Endothelial cell of umbilical vein (primary cell): ENCODE measurements at regions not wholly inside any gene's neighbourhood (a gene's known extent, or its start where the extent isn't known, plus 50 kb on each side); places are given as distances from the start of the nearest gene placed in this dataset.

Experiments
- BruUV-seq: library from RNA; stranded (reverse); fragments of 400-500 nt; replicated peaks from 2 replicates; lab custom pipeline; 2021; lab: Mats Ljungman, UMichigan
- CTCF ChIA-PET: fragments of 300-600, 350-600 bp; sonication (Branson Sonifier 250); formaldehyde crosslinking; loops from one replicate; lab custom pipeline; 2021; ENCODE audit warnings: antibody characterized with exemption, inconsistent platforms; lab: Charles Lee
- POLR2A ChIA-PET: fragments of 300-600, 350-600 bp; sonication (Branson Sonifier 250); formaldehyde crosslinking; loops from one replicate; lab custom pipeline; 2021; ENCODE audit warnings: antibody characterized with exemption, inconsistent platforms; lab: Charles Lee
- DNase-seq: peaks from one replicate; pipeline ENCODE4 v3.0.0-alpha.2; 2011; ENCODE audit warnings: low read depth, low spot score
- FAIRE-seq: peaks from 2 replicates; lab custom pipeline; 2011; peaks lifted over from hg19 to GRCh38; lab: Jason Lieb, UNC
- H2AFZ ChIP-seq: 2 replicates; pipeline ENCODE4 v1.6.0; 2012; ENCODE audit warnings: low read depth, low read length, control low read depth, inconsistent platforms
- H3K27ac ChIP-seq: 2 replicates; pipeline ENCODE4 v1.5.1; 2011; ENCODE audit warnings: low read depth, mild to moderate bottlenecking, control low read depth, low read length, moderate library complexity; ENCODE audit not compliant: insufficient read depth
- H3K27me3 ChIP-seq, 2 experiments: 2 replicates each; pipeline versions ENCODE4 v1.6.0 to v1.6.1; 2011; ENCODE audit warnings: low read length in 2 of 2, mixed read lengths in 1 of 2; ENCODE audit not compliant: control insufficient read depth in 2 of 2, insufficient read depth in 2 of 2
- H3K36me3 ChIP-seq, 2 experiments: 2 replicates in 1 of 2; 3 replicates in 1 of 2; pipeline ENCODE4 v1.5.1; 2011; ENCODE audit warnings: low read length in 2 of 2, mild to moderate bottlenecking in 1 of 2, moderate library complexity in 1 of 2; ENCODE audit not compliant: control insufficient read depth in 2 of 2, insufficient read depth in 2 of 2; ENCODE audit errors: extremely low read depth in 1 of 2
- H3K4me1 ChIP-seq: 3 replicates; pipeline ENCODE4 v1.5.1; 2011; ENCODE audit warnings: mild to moderate bottlenecking, low read length; ENCODE audit not compliant: control insufficient read depth, insufficient read depth; ENCODE audit errors: extremely low read depth
- H3K4me2 ChIP-seq: 2 replicates; pipeline ENCODE4 v1.6.1; 2011; ENCODE audit warnings: low read length, control low read depth, mixed read lengths; ENCODE audit not compliant: insufficient read depth
- H3K4me3 ChIP-seq, 3 experiments: fragments of 200-600 bp in 1 of 3; sonication (generic), shearing (Covaris generic) in 1 of 3; replicated peaks in 1 of 3; 2 replicates each; pipeline ENCODE4 v1.5.1; 2011 to 2016; ENCODE audit warnings: control low read depth in 3 of 3, low read length in 3 of 3, mild to moderate bottlenecking in 2 of 3, inconsistent platforms in 1 of 3, low read depth in 1 of 3, moderate library complexity in 1 of 3; ENCODE audit not compliant: insufficient read depth in 1 of 3
- H3K79me2 ChIP-seq: 2 replicates; pipeline ENCODE4 v1.6.0; 2012; ENCODE audit warnings: low read length, inconsistent platforms; ENCODE audit not compliant: control insufficient read depth, insufficient read depth
- H3K9ac ChIP-seq: replicated peaks from 2 replicates; pipeline ENCODE3; 2011; ENCODE audit warnings: low read length, control low read depth; ENCODE audit not compliant: insufficient read depth; ENCODE audit errors: extremely low read depth
- H3K9me1 ChIP-seq: replicated peaks from 3 replicates; pipeline ENCODE4 v1.6.0; 2011; ENCODE audit warnings: mild to moderate bottlenecking, low read length; ENCODE audit not compliant: control insufficient read depth, insufficient read depth; ENCODE audit errors: extremely low read depth
- H3K9me3 ChIP-seq: replicated peaks from 2 replicates; pipeline ENCODE4 v1.5.1; 2012; ENCODE audit warnings: low read length, inconsistent platforms; ENCODE audit not compliant: control insufficient read depth, insufficient read depth
- H4K20me1 ChIP-seq: replicated peaks from 2 replicates; pipeline ENCODE3; 2011; ENCODE audit warnings: mild to moderate bottlenecking, low read length; ENCODE audit not compliant: control insufficient read depth, insufficient read depth; ENCODE audit errors: extremely low read depth
- FOS ChIP-seq: IDR thresholded peaks from 2 replicates; pipeline ENCODE4 v1.6.1; 2011; ENCODE audit warnings: mild to moderate bottlenecking, low read length, moderate library complexity, borderline replicate concordance; ENCODE audit not compliant: insufficient read depth
- GATA2 ChIP-seq: IDR thresholded peaks from 2 replicates; pipeline ENCODE4 v1.7.0; 2011; ENCODE audit warnings: low read depth, mild to moderate bottlenecking, moderate library complexity, mixed read lengths, low read length; ENCODE audit not compliant: insufficient read length, insufficient read depth
- JUN ChIP-seq: IDR thresholded peaks from 2 replicates; pipeline ENCODE4 v1.6.1; 2011; ENCODE audit warnings: borderline replicate concordance, low read depth; ENCODE audit not compliant: insufficient read length, insufficient read depth
- MAX ChIP-seq: IDR thresholded peaks from 2 replicates; pipeline ENCODE4 v1.6.1; 2011; ENCODE audit not compliant: insufficient read depth, insufficient read length
- MYC ChIP-seq: IDR thresholded peaks from one replicate; pipeline ENCODE4 v1.6.1; 2011; ENCODE audit warnings: mild to moderate bottlenecking, low read depth, low read length
- POLR2AphosphoS5 ChIP-seq: IDR thresholded peaks from 2 replicates; pipeline ENCODE4 v1.6.1; 2012; ENCODE audit warnings: low read depth, mild to moderate bottlenecking, control low read depth, low read length, moderate library complexity; ENCODE audit not compliant: insufficient read depth
- dilution Hi-C: fragments of 300-500 bp; cut with MboI; formaldehyde crosslinking; loops from one replicate; pipeline ENCODE4 v1.15.0; 2019; ENCODE audit warnings: low sequenced_read_pairs; ENCODE audit not compliant: extremely low pct_ligation_motif_present
- intact Hi-C: fragments of 100-400 bp; cut with micrococcal nuclease; formaldehyde crosslinking; loops from one replicate; pipeline ENCODE4 v1.10.0; 2022
- TF ChIP-seq, protein P1 (sequence below), 2 donors: IDR thresholded peaks; 1 replicate in 1 of 2; 2 replicates in 1 of 2; pipeline ENCODE4 v1.5.1; 2011; ENCODE audit warnings: low read length in 2 of 2, mild to moderate bottlenecking in 2 of 2, moderate library complexity in 2 of 2, control low read depth in 1 of 2, inconsistent platforms in 1 of 2, low read depth in 1 of 2; ENCODE audit not compliant: insufficient read depth in 1 of 2; ENCODE audit errors: extremely low read depth in 1 of 2

- peaks cover 15% of the 10 kb centered on the region for H3K4me1 ChIP-seq
- no peaks in the 10 kb centered on the region for H3K9me1 ChIP-seq
- peak overlapping the region; percentile 9 for H3K9ac ChIP-seq
- ChIA-PET POLR2A (no interaction called here), CTCF (no interaction called here)
- no peaks in the 10 kb centered on the region for H3K9me3 ChIP-seq
- TF ChIP-seq, protein P1, sequence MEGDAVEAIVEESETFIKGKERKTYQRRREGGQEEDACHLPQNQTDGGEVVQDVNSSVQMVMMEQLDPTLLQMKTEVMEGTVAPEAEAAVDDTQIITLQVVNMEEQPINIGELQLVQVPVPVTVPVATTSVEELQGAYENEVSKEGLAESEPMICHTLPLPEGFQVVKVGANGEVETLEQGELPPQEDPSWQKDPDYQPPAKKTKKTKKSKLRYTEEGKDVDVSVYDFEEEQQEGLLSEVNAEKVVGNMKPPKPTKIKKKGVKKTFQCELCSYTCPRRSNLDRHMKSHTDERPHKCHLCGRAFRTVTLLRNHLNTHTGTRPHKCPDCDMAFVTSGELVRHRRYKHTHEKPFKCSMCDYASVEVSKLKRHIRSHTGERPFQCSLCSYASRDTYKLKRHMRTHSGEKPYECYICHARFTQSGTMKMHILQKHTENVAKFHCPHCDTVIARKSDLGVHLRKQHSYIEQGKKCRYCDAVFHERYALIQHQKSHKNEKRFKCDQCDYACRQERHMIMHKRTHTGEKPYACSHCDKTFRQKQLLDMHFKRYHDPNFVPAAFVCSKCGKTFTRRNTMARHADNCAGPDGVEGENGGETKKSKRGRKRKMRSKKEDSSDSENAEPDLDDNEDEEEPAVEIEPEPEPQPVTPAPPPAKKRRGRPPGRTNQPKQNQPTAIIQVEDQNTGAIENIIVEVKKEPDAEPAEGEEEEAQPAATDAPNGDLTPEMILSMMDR (IDR thresholded peaks at IDR 0.05; ENCODE audit: extremely low read depth in 1 of 2, insufficient read depth in 1 of 2, low read depth in 1 of 2, low read length in 2 of 2) = no peak
- TF ChIP-seq MYC = no peak
- no peak for TF ChIP-seq JUN
- TF ChIP-seq GATA2 = peak; percentile 12
- peak; percentile 73 for DNase-seq
- no peaks in the 10 kb centered on the region for H3K36me3 ChIP-seq
- no peaks in the 10 kb centered on the region for H3K79me2 ChIP-seq
- peak; percentile 59 for FAIRE-seq
- H3K4me2 ChIP-seq = peak overlapping the region; percentile 62
- BruUV-seq = no TSS peak
- peak overlapping the region in 1 of 3 experiments; percentile 17 for H3K4me3 ChIP-seq
- intact Hi-C loops (no loop called here), dilution Hi-C loops (no loop called here)
- H3K27me3 ChIP-seq = no peaks in the 10 kb centered on the region
- H3K27ac ChIP-seq = peak overlapping the region; percentile 29
- H4K20me1 ChIP-seq = no peaks in the 10 kb centered on the region
- H2AFZ ChIP-seq = peak overlapping the region; percentile 66
These were observed 185.4 kb downstream of the POSTN start for GRCh38 chr13:37413161-37413560.

GRCh38 chr13:37412241-37412921 lies 186.2 kb downstream of the POSTN start:
- dilution Hi-C loops = no loop called here
- Histone ChIP-seq H3K27ac (no peak overlapping the region), H3K36me3 (no peaks in the 10 kb centered on the region), H3K9me3 (no peaks in the 10 kb centered on the region), H3K9me1 (no peaks in the 10 kb centered on the region), H3K4me1 (peaks cover 15% of the 10 kb centered on the region), H3K4me2 (no peak overlapping the region), H2AFZ (no peak overlapping the region), H3K79me2 (no peaks in the 10 kb centered on the region), H4K20me1 (no peaks in the 10 kb centered on the region), H3K27me3 (no peaks in the 10 kb centered on the region), H3K4me3 (no peak overlapping the region), H3K9ac (peak overlapping the region; percentile 9)
- ChIA-PET POLR2A (no interaction called here), CTCF (no interaction called here)
- BruUV-seq = no TSS peak
- FAIRE-seq (no peak), DNase-seq (no peak)
- intact Hi-C loops = no loop called here
- TF ChIP-seq MYC (no peak), POLR2AphosphoS5 (no peak), MAX (no peak), FOS (no peak)
